GM10266 (cell line): ENCODE measurements at regions not wholly inside any gene's neighbourhood (a gene's known extent, or its start where the extent isn't known, plus 50 kb on each side); places are given as distances from the start of the nearest gene placed in this dataset.

Experiments
- DNase-seq: peaks from one replicate; pipeline ENCODE4 v3.0.0; 2012; ENCODE audit errors: extremely low spot score
- TF ChIP-seq, protein P1 (sequence below): IDR thresholded peaks from 2 replicates; pipeline ENCODE4 v1.5.1; 2012; ENCODE audit warnings: mild to moderate bottlenecking, low read depth; ENCODE audit not compliant: control insufficient read depth, insufficient read depth; ENCODE audit errors: missing control alignments

DNA sequence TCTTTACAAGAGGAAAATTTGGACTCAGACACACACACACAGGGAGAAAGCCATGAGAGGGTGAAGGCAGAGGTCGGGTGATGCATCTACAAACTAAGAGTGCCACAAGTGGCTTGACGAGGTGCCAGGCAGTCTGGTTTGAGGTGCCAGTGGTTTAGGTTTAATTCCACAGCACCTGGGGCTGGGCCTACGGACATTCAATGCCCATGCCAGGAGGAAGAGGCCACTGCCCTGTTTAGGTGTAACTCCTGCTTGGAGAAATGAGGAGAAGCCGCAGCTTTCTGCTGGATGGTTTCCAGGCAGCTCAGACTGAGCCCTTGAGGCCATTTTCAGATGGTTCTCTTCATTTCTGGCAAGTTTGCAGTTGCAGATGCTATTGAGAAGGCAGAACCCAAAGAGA lies 83.6 kb downstream of the HTR5A start:
- DNase-seq = no peak
- TF ChIP-seq, protein P1, sequence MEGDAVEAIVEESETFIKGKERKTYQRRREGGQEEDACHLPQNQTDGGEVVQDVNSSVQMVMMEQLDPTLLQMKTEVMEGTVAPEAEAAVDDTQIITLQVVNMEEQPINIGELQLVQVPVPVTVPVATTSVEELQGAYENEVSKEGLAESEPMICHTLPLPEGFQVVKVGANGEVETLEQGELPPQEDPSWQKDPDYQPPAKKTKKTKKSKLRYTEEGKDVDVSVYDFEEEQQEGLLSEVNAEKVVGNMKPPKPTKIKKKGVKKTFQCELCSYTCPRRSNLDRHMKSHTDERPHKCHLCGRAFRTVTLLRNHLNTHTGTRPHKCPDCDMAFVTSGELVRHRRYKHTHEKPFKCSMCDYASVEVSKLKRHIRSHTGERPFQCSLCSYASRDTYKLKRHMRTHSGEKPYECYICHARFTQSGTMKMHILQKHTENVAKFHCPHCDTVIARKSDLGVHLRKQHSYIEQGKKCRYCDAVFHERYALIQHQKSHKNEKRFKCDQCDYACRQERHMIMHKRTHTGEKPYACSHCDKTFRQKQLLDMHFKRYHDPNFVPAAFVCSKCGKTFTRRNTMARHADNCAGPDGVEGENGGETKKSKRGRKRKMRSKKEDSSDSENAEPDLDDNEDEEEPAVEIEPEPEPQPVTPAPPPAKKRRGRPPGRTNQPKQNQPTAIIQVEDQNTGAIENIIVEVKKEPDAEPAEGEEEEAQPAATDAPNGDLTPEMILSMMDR = no peak

DNA sequence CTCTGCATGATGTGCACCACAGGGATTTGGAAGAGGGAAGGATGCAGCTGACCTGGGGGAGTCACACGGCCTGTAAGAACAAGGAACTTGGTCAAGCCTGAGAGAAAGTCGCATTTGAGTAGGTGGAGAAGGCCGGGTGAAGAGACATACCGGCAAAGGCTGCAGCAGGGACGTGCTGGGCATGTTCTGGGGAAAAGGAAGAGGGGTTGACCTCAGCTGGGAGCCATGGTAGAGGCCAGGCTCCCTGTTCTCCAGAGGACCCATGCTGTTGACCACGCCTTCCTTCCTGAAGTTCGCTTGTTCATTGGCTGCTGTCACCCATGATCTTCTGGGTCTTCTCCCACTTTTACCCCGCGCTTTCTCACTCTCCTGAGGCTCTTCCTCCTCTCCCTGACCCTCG lies 84.5 kb downstream of the HTR5A start:
- no peak for DNase-seq
- TF ChIP-seq, protein P1 = no peak

DNA sequence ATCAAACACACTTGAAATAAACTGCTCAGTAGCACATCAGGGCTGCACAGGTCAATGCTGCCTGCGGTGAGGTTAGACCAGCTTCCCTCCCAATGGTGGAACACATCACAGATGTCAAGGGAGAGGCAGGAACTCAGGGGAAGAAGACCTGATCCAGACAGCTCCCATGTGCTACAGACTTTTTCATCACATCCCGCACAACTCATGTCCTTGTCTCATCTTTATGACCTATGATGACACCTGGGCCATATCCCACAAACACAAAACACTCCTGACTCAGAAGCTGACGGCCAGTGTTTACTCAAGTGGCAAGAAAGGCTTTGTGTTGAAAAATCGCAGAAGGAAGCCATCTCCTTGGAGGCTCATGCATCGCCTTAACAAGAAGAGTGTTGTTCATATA lies 91.6 kb downstream of the HTR5A start:
- TF ChIP-seq, protein P1 = no peak
- DNase-seq = no peak

DNA sequence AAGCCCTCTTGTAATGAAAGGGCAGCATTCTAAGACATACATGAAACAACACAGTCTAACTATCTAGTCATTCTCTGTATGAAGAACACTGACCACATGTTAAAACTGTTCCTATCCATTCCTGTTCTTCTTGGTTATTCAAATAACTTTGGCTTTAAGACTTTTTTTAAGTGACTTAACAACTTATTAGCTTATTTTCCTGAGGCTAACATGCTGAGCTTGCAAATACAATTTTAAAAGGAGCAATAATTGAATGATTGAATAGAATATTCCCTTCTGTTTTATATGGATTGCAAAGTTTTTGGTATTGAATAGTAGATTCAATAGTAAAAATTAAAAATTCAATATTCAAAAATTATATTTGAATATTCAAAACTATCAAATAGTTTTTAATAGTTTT lies 92.3 kb downstream of the HTR5A start:
- no peak for DNase-seq
- TF ChIP-seq, protein P1 = no peak

DNA sequence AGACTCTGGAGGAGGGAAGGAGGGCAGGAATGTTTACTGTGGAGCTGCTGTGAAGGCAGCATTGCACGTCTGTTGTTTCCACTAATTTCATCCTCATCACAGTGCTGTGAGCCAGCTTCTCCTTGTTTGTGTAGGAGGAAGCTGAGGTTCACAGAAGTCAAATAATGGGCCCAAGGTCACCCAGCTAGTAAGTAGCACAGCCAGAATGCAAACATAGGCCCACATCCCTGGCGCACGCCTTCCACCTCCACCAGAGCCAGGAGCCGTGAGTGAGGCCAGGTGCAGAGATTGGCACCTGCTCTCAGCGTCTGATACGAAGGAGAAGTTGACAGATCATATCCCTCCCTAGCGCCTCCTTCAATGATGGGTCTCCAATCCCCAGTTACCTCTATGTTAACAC lies 93.6 kb downstream of the HTR5A start:
- TF ChIP-seq, protein P1 = no peak
- DNase-seq = no peak

DNA sequence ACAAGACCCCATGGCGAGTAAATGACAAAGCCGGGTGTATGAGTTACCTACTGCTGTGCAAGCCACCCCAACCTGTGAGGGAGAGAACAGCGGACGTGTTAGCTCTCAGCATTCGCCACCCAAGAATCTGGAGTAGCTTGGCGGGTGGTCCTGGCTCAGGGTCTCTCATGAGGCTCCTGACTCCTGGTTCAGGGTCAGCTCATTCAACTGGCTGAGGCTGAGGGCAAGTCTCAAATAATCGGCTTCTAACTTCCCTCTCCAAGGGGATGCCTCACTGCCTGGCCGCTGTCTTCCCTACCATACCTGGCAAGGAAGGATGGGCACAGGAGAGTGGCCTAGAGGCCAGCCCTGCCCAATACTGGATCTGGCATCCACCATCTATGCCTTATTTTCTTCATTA lies 94.2 kb downstream of the HTR5A start:
- TF ChIP-seq, protein P1 = no peak
- DNase-seq = no peak

DNA sequence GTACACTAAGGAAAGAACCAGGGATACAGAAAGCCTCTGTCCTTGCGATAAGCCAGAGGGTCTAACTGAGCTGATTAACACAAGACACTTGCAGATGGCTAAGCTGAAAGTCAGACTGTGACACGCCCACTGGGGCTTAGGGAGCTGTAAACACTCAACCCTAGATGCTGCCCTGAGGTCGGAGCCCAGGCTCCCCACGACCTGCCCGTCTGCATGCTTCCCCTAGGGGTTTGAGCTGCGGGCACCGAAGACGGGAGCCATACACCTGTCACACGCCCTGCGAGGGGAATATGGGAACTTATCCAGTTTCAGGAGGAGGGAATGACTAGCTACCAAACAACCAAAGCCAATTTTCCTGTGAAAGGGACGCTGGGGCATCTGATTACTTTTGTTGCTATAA lies 96.0 kb downstream of the HTR5A start:
- no peak for DNase-seq
- TF ChIP-seq, protein P1 = no peak
